ENCODE measurements at regions not wholly inside any gene's neighbourhood (a gene's known extent, or its start where the extent isn't known, plus 50 kb on each side); places are given as distances from the start of the nearest gene placed in this dataset.

- Histone ChIP-seq H3K4me2 (ENCODE audit: insufficient read depth, low read length) (no peak overlapping the region), H3K9me3 (ENCODE audit: insufficient read depth, low read length, severe bottlenecking) (no peaks in the 10 kb centered on the region), H3K27ac (ENCODE audit: low read length) (no peak overlapping the region), H3K27me3 (ENCODE audit: insufficient read depth, low read length, poor library complexity) (no peaks in the 10 kb centered on the region), H3K9ac (ENCODE audit: low read depth, low read length) (no peak overlapping the region), H2AFZ (ENCODE audit: low read depth, low read length) (no peak overlapping the region), H3K79me2 (ENCODE audit: insufficient read depth, low read length) (no peaks in the 10 kb centered on the region), H3K4me3 (ENCODE audit: low read depth in 1 of 2, low read length in 2 of 2) (no peak overlapping the region), H3K4me1 (ENCODE audit: insufficient read depth, low read length) (no peaks in the 10 kb centered on the region), H3K36me3 (ENCODE audit: insufficient read depth, low read length) (no peaks in the 10 kb centered on the region), H4K20me1 (ENCODE audit: insufficient read depth, low read length) (no peaks in the 10 kb centered on the region)
- TF ChIP-seq EZH2 (IDR thresholded peaks at IDR 0.05; ENCODE audit: borderline replicate concordance, low read depth, low read length, severe bottlenecking) = no peak
- no peak for TF ChIP-seq CTCF (IDR thresholded peaks at IDR 0.05; ENCODE audit: borderline replicate concordance, extremely low read depth, low read length, poor library complexity, severe bottlenecking)
- DNase-seq = no peak
- no peak for ATAC-seq (ENCODE audit: insufficient read depth, low read depth)
Measured at GRCh38 chr2:199581935-199582360, 124.2 kb upstream of the SATB2 start.

- no peak overlapping the region for H3K4me3 ChIP-seq (ENCODE audit: low read depth in 1 of 2, low read length in 2 of 2)
- TF ChIP-seq CTCF (IDR thresholded peaks at IDR 0.05; ENCODE audit: borderline replicate concordance, extremely low read depth, low read length, poor library complexity, severe bottlenecking) (no peak), EZH2 (IDR thresholded peaks at IDR 0.05; ENCODE audit: borderline replicate concordance, low read depth, low read length, severe bottlenecking) (no peak)
- DNase-seq = no peak
- no peaks in the 10 kb centered on the region for H4K20me1 ChIP-seq (ENCODE audit: insufficient read depth, low read length)
- H3K27ac ChIP-seq (ENCODE audit: low read length) = no peak overlapping the region
- no peak overlapping the region for H2AFZ ChIP-seq (ENCODE audit: low read depth, low read length)
- no peak overlapping the region for H3K4me2 ChIP-seq (ENCODE audit: insufficient read depth, low read length)
- H3K79me2 ChIP-seq (ENCODE audit: insufficient read depth, low read length) = no peaks in the 10 kb centered on the region
- H3K4me1 ChIP-seq (ENCODE audit: insufficient read depth, low read length) = no peaks in the 10 kb centered on the region
- no peak for ATAC-seq (ENCODE audit: insufficient read depth, low read depth)
- no peaks in the 10 kb centered on the region for H3K27me3 ChIP-seq (ENCODE audit: insufficient read depth, low read length, poor library complexity)
- no peak overlapping the region for H3K9ac ChIP-seq (ENCODE audit: low read depth, low read length)
- H3K36me3 ChIP-seq (ENCODE audit: insufficient read depth, low read length) = no peaks in the 10 kb centered on the region
- H3K9me3 ChIP-seq (ENCODE audit: insufficient read depth, low read length, severe bottlenecking) = no peaks in the 10 kb centered on the region
Measured at GRCh38 chr2:199581408-199581807, 123.7 kb upstream of the SATB2 start.

DNA sequence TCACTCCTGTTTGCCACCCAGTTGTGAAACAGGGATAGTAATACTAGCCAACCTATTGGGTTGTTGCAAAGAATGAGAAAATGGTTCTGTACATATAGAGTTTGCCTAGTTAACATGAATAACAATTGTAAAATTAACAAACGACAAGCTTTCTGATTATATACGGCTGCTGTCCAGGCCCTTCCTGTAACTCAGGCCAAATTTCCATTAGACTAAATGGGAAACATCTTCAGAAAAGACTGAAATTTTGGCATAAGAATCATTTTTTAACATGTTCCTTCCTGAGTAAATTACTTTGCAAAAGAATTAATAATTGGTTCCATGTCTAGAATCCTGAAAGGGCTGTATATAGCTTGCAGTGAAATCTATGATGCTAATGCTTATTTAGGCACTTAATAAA is 117.7 kb upstream of the SATB2 start:
- no peak overlapping the region for H3K4me2 ChIP-seq (ENCODE audit: insufficient read depth, low read length)
- no peaks in the 10 kb centered on the region for H3K79me2 ChIP-seq (ENCODE audit: insufficient read depth, low read length)
- H3K9ac ChIP-seq (ENCODE audit: low read depth, low read length) = no peak overlapping the region
- no peak for TF ChIP-seq CTCF (IDR thresholded peaks at IDR 0.05; ENCODE audit: borderline replicate concordance, extremely low read depth, low read length, poor library complexity, severe bottlenecking)
- no peak for TF ChIP-seq EZH2 (IDR thresholded peaks at IDR 0.05; ENCODE audit: borderline replicate concordance, low read depth, low read length, severe bottlenecking)
- H4K20me1 ChIP-seq (ENCODE audit: insufficient read depth, low read length) = no peaks in the 10 kb centered on the region
- H3K4me3 ChIP-seq (ENCODE audit: low read depth in 1 of 2, low read length in 2 of 2) = no peak overlapping the region
- H3K36me3 ChIP-seq (ENCODE audit: insufficient read depth, low read length) = no peaks in the 10 kb centered on the region
- H3K27ac ChIP-seq (ENCODE audit: low read length) = no peak overlapping the region
- ATAC-seq (ENCODE audit: insufficient read depth, low read depth) (no peak), DNase-seq (no peak)
- H3K27me3 ChIP-seq (ENCODE audit: insufficient read depth, low read length, poor library complexity) = peaks cover 3% of the 10 kb centered on the region
- H2AFZ ChIP-seq (ENCODE audit: low read depth, low read length) = no peak overlapping the region
- H3K9me3 ChIP-seq (ENCODE audit: insufficient read depth, low read length, severe bottlenecking) = no peaks in the 10 kb centered on the region
- H3K4me1 ChIP-seq (ENCODE audit: insufficient read depth, low read length) = no peaks in the 10 kb centered on the region

DNA sequence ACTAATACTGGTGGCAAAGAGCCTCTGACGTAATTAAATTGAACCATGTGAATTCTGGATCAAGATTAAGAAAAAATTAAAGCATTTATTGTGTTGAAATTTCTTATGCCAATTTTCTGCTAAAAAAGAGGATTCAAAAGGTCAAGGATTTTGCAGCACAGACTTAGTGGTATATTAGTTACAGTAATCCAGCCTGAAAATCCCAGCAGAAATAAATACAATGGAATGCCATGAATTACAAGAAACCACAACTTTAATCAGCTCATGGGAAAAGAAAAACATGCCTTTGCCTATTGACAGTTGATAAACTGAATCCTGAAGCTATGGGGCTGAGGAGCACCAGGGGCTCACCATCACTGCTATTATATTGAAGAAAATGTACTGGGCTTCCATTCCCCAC is 114.8 kb upstream of the SATB2 start:
- Histone ChIP-seq H3K27me3 (ENCODE audit: insufficient read depth, low read length, poor library complexity) (peaks cover 3% of the 10 kb centered on the region), H3K79me2 (ENCODE audit: insufficient read depth, low read length) (no peaks in the 10 kb centered on the region)
- no peak for ATAC-seq (ENCODE audit: insufficient read depth, low read depth)

More for the DNA sequence above, 114.8 kb upstream of the SATB2 start:
- no peak overlapping the region for H2AFZ ChIP-seq (ENCODE audit: low read depth, low read length)
- H3K27ac ChIP-seq (ENCODE audit: low read length) = no peak overlapping the region
- DNase-seq = no peak
- TF ChIP-seq EZH2 (IDR thresholded peaks at IDR 0.05; ENCODE audit: borderline replicate concordance, low read depth, low read length, severe bottlenecking) = no peak
- TF ChIP-seq CTCF (IDR thresholded peaks at IDR 0.05; ENCODE audit: borderline replicate concordance, extremely low read depth, low read length, poor library complexity, severe bottlenecking) = no peak
- H3K9me3 ChIP-seq (ENCODE audit: insufficient read depth, low read length, severe bottlenecking) = no peaks in the 10 kb centered on the region
- H3K4me2 ChIP-seq (ENCODE audit: insufficient read depth, low read length) = no peak overlapping the region
- no peaks in the 10 kb centered on the region for H4K20me1 ChIP-seq (ENCODE audit: insufficient read depth, low read length)
- H3K9ac ChIP-seq (ENCODE audit: low read depth, low read length) = no peak overlapping the region
- no peaks in the 10 kb centered on the region for H3K4me1 ChIP-seq (ENCODE audit: insufficient read depth, low read length)
- H3K4me3 ChIP-seq (ENCODE audit: low read depth in 1 of 2, low read length in 2 of 2) = no peak overlapping the region
- H3K36me3 ChIP-seq (ENCODE audit: insufficient read depth, low read length) = no peaks in the 10 kb centered on the region
